Natural killer cell treated with Interleukin-12 subunit alpha and Interleukin-12 subunit beta and Interleukin-15 and Interleukin-18, amount 100 ng/mL, for 72 hours (primary cell): ENCODE measurements at regions not wholly inside any gene's neighbourhood (a gene's known extent, or its start where the extent isn't known, plus 50 kb on each side); places are given as distances from the start of the nearest gene placed in this dataset.
"Not testable (repeated sequence)": the region's sequence is repeated elsewhere in the genome, so short reads cannot be mapped to it uniquely, and the experiment has no call there.

ENCODE experiments used
- ATAC-seq, 2 donors: fragments of 150-1000 bp; cut with Tn5 transposase in 1 of 2; sonication (Bioruptor Pico), chemical (Tn5 transposase) in 1 of 2; 2 replicates each; pipeline ENCODE4 v1.10.0; 2021
- DNase-seq: peaks from one replicate; pipeline ENCODE4 v3.0.0; 2022; ENCODE audit warnings: low spot score
- H3K27ac Mint-ChIP-seq, 2 donors: 1 replicate in 1 of 2; 2 replicates in 1 of 2; pipeline ENCODE4 v1.8.0; 2022; ENCODE audit warnings: mixed read lengths in 2 of 2, mild to moderate bottlenecking in 1 of 2, moderate library complexity in 1 of 2
- H3K27me3 Mint-ChIP-seq, 2 donors: 1 replicate in 1 of 2; 2 replicates in 1 of 2; pipeline ENCODE4 v1.8.0; 2022; ENCODE audit warnings: mixed read lengths in 2 of 2
- H3K36me3 Mint-ChIP-seq: one replicate; pipeline ENCODE4 v1.8.0; 2022; ENCODE audit warnings: mixed read lengths
- H3K4me1 Mint-ChIP-seq, 2 donors: 1 replicate in 1 of 2; 2 replicates in 1 of 2; pipeline ENCODE4 v1.8.0; 2022; ENCODE audit warnings: low read depth in 2 of 2, mixed read lengths in 2 of 2, mild to moderate bottlenecking in 1 of 2
- H3K4me3 Mint-ChIP-seq: one replicate; pipeline ENCODE4 v1.8.0; 2022; ENCODE audit warnings: mixed read lengths
- H3K9me3 Mint-ChIP-seq: 2 replicates; pipeline ENCODE4 v1.8.0; 2022; ENCODE audit warnings: mixed read lengths

GRCh38 chr6:28816339-28816908 lies 107.4 kb downstream of the TRIM27 start:
- no peak for ATAC-seq
- Mint-ChIP-seq H3K36me3 (peaks cover 18% of the 10 kb centered on the region), H3K4me3 (peak overlapping the region; percentile 49), H3K27me3 (peaks cover 66 to 83% of the 10 kb centered on the region in 2 donors), H3K27ac (peak overlapping the region in 1 of 2 donors; percentile 63), H3K4me1 (peaks cover 5 to 14% of the 10 kb centered on the region in 2 donors), H3K9me3 (peaks cover 8% of the 10 kb centered on the region)
- DNase-seq = no peak

- peak overlapping the region in 1 of 2 donors; percentile 63 for H3K27ac Mint-ChIP-seq
- peaks cover 5 to 14% of the 10 kb centered on the region in 2 donors for H3K4me1 Mint-ChIP-seq
- DNase-seq (no peak), ATAC-seq (peak; percentile 60 to 89)
- peaks cover 10% of the 10 kb centered on the region for H3K9me3 Mint-ChIP-seq
- peak overlapping the region; percentile 49 for H3K4me3 Mint-ChIP-seq
- peaks cover 62 to 83% of the 10 kb centered on the region in 2 donors for H3K27me3 Mint-ChIP-seq
- H3K36me3 Mint-ChIP-seq = peaks cover 18% of the 10 kb centered on the region
These were observed 106.6 kb downstream of the TRIM27 start for GRCh38 chr6:28816909-28817807.

GRCh38 chr6:28817808-28818145 lies 106.0 kb downstream of the TRIM27 start:
- peaks cover 5 to 9% of the 10 kb centered on the region in 2 donors for H3K4me1 Mint-ChIP-seq
- ATAC-seq = no peak
- no peak overlapping the region for H3K27ac Mint-ChIP-seq
- H3K27me3 Mint-ChIP-seq = peaks cover 58 to 79% of the 10 kb centered on the region in 2 donors
- H3K36me3 Mint-ChIP-seq = peaks cover 12% of the 10 kb centered on the region
- H3K4me3 Mint-ChIP-seq = no peak overlapping the region
- H3K9me3 Mint-ChIP-seq = peaks cover 7% of the 10 kb centered on the region
- no peak for DNase-seq

- no peak overlapping the region for H3K27ac Mint-ChIP-seq
- H3K4me3 Mint-ChIP-seq = no peak overlapping the region
- H3K4me1 Mint-ChIP-seq = peaks cover 5 to 6% of the 10 kb centered on the region in 2 donors
- H3K36me3 Mint-ChIP-seq = no peaks in the 10 kb centered on the region
- peaks cover 47 to 81% of the 10 kb centered on the region in 2 donors for H3K27me3 Mint-ChIP-seq
- no peak for ATAC-seq
- no peak for DNase-seq
- H3K9me3 Mint-ChIP-seq = peaks cover 3% of the 10 kb centered on the region
These were observed 98.7 kb downstream of the TRIM27 start for GRCh38 chr6:28824793-28825731.

GRCh38 chr6:28825732-28826293 lies 98.0 kb downstream of the TRIM27 start:
- H3K4me1 Mint-ChIP-seq = peaks cover 5 to 6% of the 10 kb centered on the region in 2 donors
- H3K4me3 Mint-ChIP-seq = no peak overlapping the region
- peaks cover 3% of the 10 kb centered on the region for H3K9me3 Mint-ChIP-seq
- ATAC-seq = no peak
- H3K27ac Mint-ChIP-seq = no peak overlapping the region
- H3K27me3 Mint-ChIP-seq = peaks cover 53 to 87% of the 10 kb centered on the region in 2 donors
- no peak for DNase-seq
- H3K36me3 Mint-ChIP-seq = no peaks in the 10 kb centered on the region

GRCh38 chr6:28831683-28832082 lies 92.1 kb downstream of the TRIM27 start:
- not testable (repeated sequence) for H3K9me3 Mint-ChIP-seq, H3K36me3 Mint-ChIP-seq, DNase-seq, H3K27ac Mint-ChIP-seq, ATAC-seq, H3K4me1 Mint-ChIP-seq, H3K4me3 Mint-ChIP-seq
- H3K27me3 Mint-ChIP-seq = peaks cover 35 to 54% of the 10 kb centered on the region in 2 donors

- not testable (repeated sequence) for H3K36me3 Mint-ChIP-seq, ATAC-seq, H3K9me3 Mint-ChIP-seq, H3K27ac Mint-ChIP-seq, DNase-seq, H3K4me3 Mint-ChIP-seq
- peaks cover 21 to 30% of the 10 kb centered on the region in 2 donors for H3K27me3 Mint-ChIP-seq
- H3K4me1 Mint-ChIP-seq = peaks cover 21 to 26% of the 10 kb centered on the region in 2 donors
These were observed 87.1 kb downstream of the TRIM27 start for GRCh38 chr6:28836703-28837102.

GRCh38 chr6:28838289-28838633 lies 85.5 kb downstream of the TRIM27 start:
- H3K4me3 Mint-ChIP-seq = peak overlapping the region; percentile 97
- H3K36me3 Mint-ChIP-seq = no peaks in the 10 kb centered on the region
- H3K27me3 Mint-ChIP-seq = peaks cover 28 to 36% of the 10 kb centered on the region in 2 donors

GRCh38 chr6:28838634-28839442 lies 84.9 kb downstream of the TRIM27 start:
- Mint-ChIP-seq H3K4me1 (peaks cover 21 to 26% of the 10 kb centered on the region in 2 donors), H3K27ac (peak overlapping the region; percentile 86 to 94), H3K4me3 (peak overlapping the region; percentile 97), H3K9me3 (no peaks in the 10 kb centered on the region), H3K36me3 (no peaks in the 10 kb centered on the region), H3K27me3 (peaks cover 24 to 33% of the 10 kb centered on the region in 2 donors)
- DNase-seq = peak; percentile 91
- ATAC-seq = peak; percentile 92 to 95

More at GRCh38 chr6:28838289-28838633, 85.5 kb downstream of the TRIM27 start:
- ATAC-seq (peak; percentile 80 to 85), DNase-seq (peak; percentile 71)
- peak overlapping the region; percentile 86 to 94 for H3K27ac Mint-ChIP-seq
- H3K9me3 Mint-ChIP-seq = no peaks in the 10 kb centered on the region
- peaks cover 21 to 26% of the 10 kb centered on the region in 2 donors for H3K4me1 Mint-ChIP-seq

GRCh38 chr6:28839443-28840120 lies 84.2 kb downstream of the TRIM27 start:
- Mint-ChIP-seq H3K9me3 (no peaks in the 10 kb centered on the region), H3K4me3 (peak overlapping the region; percentile 97), H3K27ac (peak overlapping the region; percentile 86 to 94), H3K36me3 (no peaks in the 10 kb centered on the region), H3K4me1 (peaks cover 21 to 26% of the 10 kb centered on the region in 2 donors), H3K27me3 (peaks cover 19 to 34% of the 10 kb centered on the region in 2 donors)
- DNase-seq = no peak
- no peak for ATAC-seq

- Mint-ChIP-seq H3K4me1 (peaks cover 21 to 26% of the 10 kb centered on the region in 2 donors), H3K4me3 (no peak overlapping the region), H3K27me3 (peaks cover 19 to 35% of the 10 kb centered on the region in 2 donors), H3K9me3 (no peaks in the 10 kb centered on the region), H3K27ac (no peak overlapping the region), H3K36me3 (no peaks in the 10 kb centered on the region)
- DNase-seq (no peak), ATAC-seq (no peak)
These were observed 82.5 kb downstream of the TRIM27 start for GRCh38 chr6:28841290-28841689.

- not testable (repeated sequence) for DNase-seq, H3K27ac Mint-ChIP-seq, ATAC-seq, H3K36me3 Mint-ChIP-seq, H3K9me3 Mint-ChIP-seq, H3K4me1 Mint-ChIP-seq, H3K4me3 Mint-ChIP-seq
- H3K27me3 Mint-ChIP-seq = peaks cover 37 to 57% of the 10 kb centered on the region in 2 donors
These were observed 75.0 kb downstream of the TRIM27 start for GRCh38 chr6:28848756-28849155.
